ENCODE measurements at regions not wholly inside any gene's neighbourhood (a gene's known extent, or its start where the extent isn't known, plus 50 kb on each side); places are given as distances from the start of the nearest gene placed in this dataset.

- Histone ChIP-seq H3K9ac (ENCODE audit: control insufficient read depth, extremely low read depth, insufficient read depth, low read length) (no peak overlapping the region), H3K4me2 (ENCODE audit: control insufficient read depth, extremely low read depth, insufficient read depth, low read depth, low read length) (no peak overlapping the region), H3K27ac (ENCODE audit: control insufficient read depth, insufficient read depth, low read length) (no peak overlapping the region), H3K9me3 (ENCODE audit: control insufficient read depth, low read depth, low read length) (no peaks in the 10 kb centered on the region), H3K9me1 (ENCODE audit: control insufficient read depth, extremely low read depth, insufficient read depth, low read length) (no peaks in the 10 kb centered on the region), H3K79me2 (ENCODE audit: control insufficient read depth, insufficient read depth, low read length) (no peaks in the 10 kb centered on the region), H3K4me3 (ENCODE audit: control insufficient read depth in 2 of 3, extremely low read depth in 1 of 3, insufficient read depth in 2 of 3, low read depth in 1 of 3, low read length in 3 of 3) (no peak overlapping the region), H3K36me3 (ENCODE audit: control insufficient read depth in 2 of 2, extremely low read depth in 1 of 2, insufficient read depth in 2 of 2, low read length in 2 of 2) (no peaks in the 10 kb centered on the region), H2AFZ (ENCODE audit: control insufficient read depth, low read length) (no peak overlapping the region), H3K4me1 (ENCODE audit: control insufficient read depth, extremely low read depth, insufficient read depth, low read length) (no peaks in the 10 kb centered on the region), H3K27me3 (ENCODE audit: control insufficient read depth, extremely low read depth, insufficient read depth, low read length) (no peaks in the 10 kb centered on the region), H4K20me1 (ENCODE audit: control insufficient read depth, extremely low read depth, insufficient read depth, low read length) (no peaks in the 10 kb centered on the region)
- no peak for TF ChIP-seq EZH2 (IDR thresholded peaks at IDR 0.05; ENCODE audit: low read length)
- TF ChIP-seq, protein P1, sequence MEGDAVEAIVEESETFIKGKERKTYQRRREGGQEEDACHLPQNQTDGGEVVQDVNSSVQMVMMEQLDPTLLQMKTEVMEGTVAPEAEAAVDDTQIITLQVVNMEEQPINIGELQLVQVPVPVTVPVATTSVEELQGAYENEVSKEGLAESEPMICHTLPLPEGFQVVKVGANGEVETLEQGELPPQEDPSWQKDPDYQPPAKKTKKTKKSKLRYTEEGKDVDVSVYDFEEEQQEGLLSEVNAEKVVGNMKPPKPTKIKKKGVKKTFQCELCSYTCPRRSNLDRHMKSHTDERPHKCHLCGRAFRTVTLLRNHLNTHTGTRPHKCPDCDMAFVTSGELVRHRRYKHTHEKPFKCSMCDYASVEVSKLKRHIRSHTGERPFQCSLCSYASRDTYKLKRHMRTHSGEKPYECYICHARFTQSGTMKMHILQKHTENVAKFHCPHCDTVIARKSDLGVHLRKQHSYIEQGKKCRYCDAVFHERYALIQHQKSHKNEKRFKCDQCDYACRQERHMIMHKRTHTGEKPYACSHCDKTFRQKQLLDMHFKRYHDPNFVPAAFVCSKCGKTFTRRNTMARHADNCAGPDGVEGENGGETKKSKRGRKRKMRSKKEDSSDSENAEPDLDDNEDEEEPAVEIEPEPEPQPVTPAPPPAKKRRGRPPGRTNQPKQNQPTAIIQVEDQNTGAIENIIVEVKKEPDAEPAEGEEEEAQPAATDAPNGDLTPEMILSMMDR (optimal IDR thresholded peaks at IDR 0.05 in 1 of 3, IDR thresholded peaks at IDR 0.05 in 1 of 3, conservative IDR thresholded peaks at IDR 0.05 in 1 of 3; ENCODE audit: extremely low read depth in 1 of 3, insufficient read depth in 2 of 3, low read length in 3 of 3) = no peak
- FAIRE-seq (no peak), DNase-seq (ENCODE audit: low read depth, low spot score) (no peak)
- dilution Hi-C loops (cut with MboI; ENCODE audit: extremely low pct_ligation_motif_present, low sequenced_read_pairs) = no loop called here
Observed at GRCh38 chr11:109958821-109959166, 134.4 kb upstream of the ZC3H12C start.

GRCh38 chr11:109960831-109961230 lies 132.4 kb upstream of the ZC3H12C start:
- H3K9me3 ChIP-seq (ENCODE audit: control insufficient read depth, low read depth, low read length) = no peaks in the 10 kb centered on the region
- DNase-seq (ENCODE audit: low read depth, low spot score) = no peak
- no peak for FAIRE-seq
- no peaks in the 10 kb centered on the region for H3K79me2 ChIP-seq (ENCODE audit: control insufficient read depth, insufficient read depth, low read length)
- H3K27ac ChIP-seq (ENCODE audit: control insufficient read depth, insufficient read depth, low read length) = no peak overlapping the region
- dilution Hi-C loops (cut with MboI; ENCODE audit: extremely low pct_ligation_motif_present, low sequenced_read_pairs) = no loop called here
- no peaks in the 10 kb centered on the region for H3K36me3 ChIP-seq (ENCODE audit: control insufficient read depth in 2 of 2, extremely low read depth in 1 of 2, insufficient read depth in 2 of 2, low read length in 2 of 2)
- TF ChIP-seq EZH2 (IDR thresholded peaks at IDR 0.05; ENCODE audit: low read length) = no peak
- TF ChIP-seq, protein P1 (optimal IDR thresholded peaks at IDR 0.05 in 1 of 3, IDR thresholded peaks at IDR 0.05 in 1 of 3, conservative IDR thresholded peaks at IDR 0.05 in 1 of 3; ENCODE audit: extremely low read depth in 1 of 3, insufficient read depth in 2 of 3, low read length in 3 of 3) = no peak
- no peak overlapping the region for H3K4me3 ChIP-seq (ENCODE audit: control insufficient read depth in 2 of 3, extremely low read depth in 1 of 3, insufficient read depth in 2 of 3, low read depth in 1 of 3, low read length in 3 of 3)
- no peaks in the 10 kb centered on the region for H3K4me1 ChIP-seq (ENCODE audit: control insufficient read depth, extremely low read depth, insufficient read depth, low read length)
- no peaks in the 10 kb centered on the region for H4K20me1 ChIP-seq (ENCODE audit: control insufficient read depth, extremely low read depth, insufficient read depth, low read length)
- H3K9ac ChIP-seq (ENCODE audit: control insufficient read depth, extremely low read depth, insufficient read depth, low read length) = no peak overlapping the region
- no peaks in the 10 kb centered on the region for H3K9me1 ChIP-seq (ENCODE audit: control insufficient read depth, extremely low read depth, insufficient read depth, low read length)
- no peak overlapping the region for H2AFZ ChIP-seq (ENCODE audit: control insufficient read depth, low read length)
- H3K27me3 ChIP-seq (ENCODE audit: control insufficient read depth, extremely low read depth, insufficient read depth, low read length) = no peaks in the 10 kb centered on the region
- no peak overlapping the region for H3K4me2 ChIP-seq (ENCODE audit: control insufficient read depth, extremely low read depth, insufficient read depth, low read depth, low read length)
